Transverse colon (tissue), 4 donors: ENCODE measurements at regions not wholly inside any gene's neighbourhood (a gene's known extent, or its start where the extent isn't known, plus 50 kb on each side); places are given as distances from the start of the nearest gene placed in this dataset.

Source experiments
- POLR2AphosphoS5 ChIP-seq, 3 donors: sonication (generic); formaldehyde crosslinking; IDR thresholded peaks; one replicate each; pipeline ENCODE4 v1.6.1; 2016; ENCODE audit warnings: antibody characterized with exemption in 3 of 3
- TF ChIP-seq, protein P1 (sequence below), 5 experiments: fragments of 200-600 bp in 3 of 5; fragments of 450-650 bp in 2 of 5; sonication (generic) in 3 of 5; IDR thresholded peaks; 1 replicate in 2 of 5; 2 replicates in 3 of 5; pipeline ENCODE4 v1.5.1; 2016 to 2017; ENCODE audit warnings: antibody characterized with exemption in 5 of 5, inconsistent platforms in 3 of 5, mild to moderate bottlenecking in 2 of 5, moderate library complexity in 1 of 5

DNA sequence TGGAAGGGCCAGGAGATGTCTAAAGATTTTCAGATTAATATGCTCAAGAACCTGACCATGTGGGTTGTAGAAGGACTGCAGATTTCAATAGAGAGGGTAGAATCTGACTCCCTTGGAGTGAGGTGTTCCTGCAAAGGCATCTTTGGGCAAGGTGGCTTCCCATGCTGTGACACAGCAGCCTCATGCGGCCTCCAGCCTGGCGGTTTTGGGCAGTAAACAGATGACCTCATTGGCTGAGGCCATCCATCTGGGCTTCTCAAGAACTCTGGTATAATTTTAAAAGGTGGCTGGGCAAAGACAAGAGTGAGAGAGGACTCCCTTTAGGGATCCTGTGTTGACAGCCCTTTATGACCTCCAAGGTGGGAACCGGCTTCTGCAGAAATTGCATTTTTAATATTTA lies 90.3 kb upstream of the ERCC6L2 start:
- TF ChIP-seq POLR2AphosphoS5 (IDR thresholded peaks at IDR 0.05) = no peak
- TF ChIP-seq, protein P1, sequence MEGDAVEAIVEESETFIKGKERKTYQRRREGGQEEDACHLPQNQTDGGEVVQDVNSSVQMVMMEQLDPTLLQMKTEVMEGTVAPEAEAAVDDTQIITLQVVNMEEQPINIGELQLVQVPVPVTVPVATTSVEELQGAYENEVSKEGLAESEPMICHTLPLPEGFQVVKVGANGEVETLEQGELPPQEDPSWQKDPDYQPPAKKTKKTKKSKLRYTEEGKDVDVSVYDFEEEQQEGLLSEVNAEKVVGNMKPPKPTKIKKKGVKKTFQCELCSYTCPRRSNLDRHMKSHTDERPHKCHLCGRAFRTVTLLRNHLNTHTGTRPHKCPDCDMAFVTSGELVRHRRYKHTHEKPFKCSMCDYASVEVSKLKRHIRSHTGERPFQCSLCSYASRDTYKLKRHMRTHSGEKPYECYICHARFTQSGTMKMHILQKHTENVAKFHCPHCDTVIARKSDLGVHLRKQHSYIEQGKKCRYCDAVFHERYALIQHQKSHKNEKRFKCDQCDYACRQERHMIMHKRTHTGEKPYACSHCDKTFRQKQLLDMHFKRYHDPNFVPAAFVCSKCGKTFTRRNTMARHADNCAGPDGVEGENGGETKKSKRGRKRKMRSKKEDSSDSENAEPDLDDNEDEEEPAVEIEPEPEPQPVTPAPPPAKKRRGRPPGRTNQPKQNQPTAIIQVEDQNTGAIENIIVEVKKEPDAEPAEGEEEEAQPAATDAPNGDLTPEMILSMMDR (IDR thresholded peaks at IDR 0.05) = no peak
